ENCODE measurements at regions not wholly inside any gene's neighbourhood (a gene's known extent, or its start where the extent isn't known, plus 50 kb on each side); places are given as distances from the start of the nearest gene placed in this dataset.

GRCh38 chr14:58749066-58749669 is 111.4 kb downstream of the DACT1 start:
- peak; percentile 80 to 90 for DNase-seq (ENCODE audit: low read depth in 2 of 2)
- no peak overlapping the region for H3K4me3 ChIP-seq (replicated peaks in 1 of 2; ENCODE audit: low read depth in 2 of 2, low read length in 2 of 2)
- no peak for TF ChIP-seq CTCF (IDR thresholded peaks at IDR 0.05; ENCODE audit: low read depth, low read length)

GRCh38 chr14:58750321-58751269 is 112.8 kb downstream of the DACT1 start:
- H3K4me3 ChIP-seq (replicated peaks in 1 of 2; ENCODE audit: low read depth in 2 of 2, low read length in 2 of 2): no peak overlapping the region

GRCh38 chr14:58751788-58752187 is 114.0 kb downstream of the DACT1 start:
- TF ChIP-seq CTCF (IDR thresholded peaks at IDR 0.05; ENCODE audit: low read depth, low read length): no peak

More at GRCh38 chr14:58750321-58751269, 112.8 kb downstream of the DACT1 start:
- no peak for DNase-seq (ENCODE audit: low read depth in 2 of 2)
- no peak for TF ChIP-seq CTCF (IDR thresholded peaks at IDR 0.05; ENCODE audit: low read depth, low read length)

GRCh38 chr14:58752289-58752688 is 114.5 kb downstream of the DACT1 start:
- no peak overlapping the region for H3K4me3 ChIP-seq (replicated peaks in 1 of 2; ENCODE audit: low read depth in 2 of 2, low read length in 2 of 2)
- TF ChIP-seq CTCF (IDR thresholded peaks at IDR 0.05; ENCODE audit: low read depth, low read length): no peak
- DNase-seq (ENCODE audit: low read depth in 2 of 2): no peak

More at GRCh38 chr14:58751788-58752187, 114.0 kb downstream of the DACT1 start:
- no peak overlapping the region for H3K4me3 ChIP-seq (replicated peaks in 1 of 2; ENCODE audit: low read depth in 2 of 2, low read length in 2 of 2)
- no peak for DNase-seq (ENCODE audit: low read depth in 2 of 2)

GRCh38 chr14:58752771-58753201 is 115.0 kb downstream of the DACT1 start:
- DNase-seq (ENCODE audit: low read depth in 2 of 2): peak; percentile 24 to 59
- no peak for TF ChIP-seq CTCF (IDR thresholded peaks at IDR 0.05; ENCODE audit: low read depth, low read length)
- no peak overlapping the region for H3K4me3 ChIP-seq (replicated peaks in 1 of 2; ENCODE audit: low read depth in 2 of 2, low read length in 2 of 2)

- DNase-seq (ENCODE audit: low read depth in 2 of 2): peak in 1 of 2 donors; percentile 20
- TF ChIP-seq CTCF (IDR thresholded peaks at IDR 0.05; ENCODE audit: low read depth, low read length): no peak
- H3K4me3 ChIP-seq (replicated peaks in 1 of 2; ENCODE audit: low read depth in 2 of 2, low read length in 2 of 2): no peak overlapping the region
Observed at GRCh38 chr14:58755031-58755925, 117.5 kb downstream of the DACT1 start.

All from cardiac fibroblast (primary cell).